AG04450 (cell line): ENCODE measurements at regions not wholly inside any gene's neighbourhood (a gene's known extent, or its start where the extent isn't known, plus 50 kb on each side); places are given as distances from the start of the nearest gene placed in this dataset.

ENCODE experiments used
- CTCF ChIA-PET: fragments of 300-600, 350-600 bp; formaldehyde crosslinking; extraction: SDS; loops from one replicate; lab custom pipeline; 2022; ENCODE audit warnings: antibody characterized with exemption, inconsistent platforms; lab: Charles Lee
- POLR2A ChIA-PET: fragments of 350-600 bp; formaldehyde crosslinking; extraction: SDS; loops from one replicate; lab custom pipeline; 2021; ENCODE audit warnings: antibody characterized with exemption, inconsistent platforms; lab: Yijun Ruan, JAX
- DNase-seq: peaks from one replicate; pipeline ENCODE4 v3.0.0-alpha.2; 2011; ENCODE audit warnings: low read depth, low spot score
- H3K27ac ChIP-seq: one replicate; pipeline ENCODE4 v1.5.1; 2012; ENCODE audit warnings: low read depth, low read length, control low read depth
- H3K27me3 ChIP-seq: one replicate; pipeline ENCODE4 v1.6.0; 2012; ENCODE audit warnings: low read length; ENCODE audit not compliant: control insufficient read depth, insufficient read depth
- H3K4me3 ChIP-seq: 2 replicates; pipeline ENCODE4 v1.5.1; 2011; ENCODE audit warnings: mild to moderate bottlenecking, low read depth, low read length, control low read depth
- H3K9me3 ChIP-seq: 2 replicates; pipeline ENCODE4 v1.5.1; 2012; ENCODE audit warnings: low read length; ENCODE audit not compliant: control insufficient read depth, insufficient read depth
- CTCF ChIP-seq: IDR thresholded peaks from 2 replicates; pipeline ENCODE4 v1.5.1; 2011; ENCODE audit warnings: low read depth, low read length, control low read depth, inconsistent platforms

- Histone ChIP-seq H3K9me3 (no peaks in the 10 kb centered on the region), H3K27me3 (no peaks in the 10 kb centered on the region), H3K27ac (no peak overlapping the region), H3K4me3 (no peak overlapping the region)
- POLR2A ChIA-PET, result no interaction called here
- DNase-seq, result no peak
- TF ChIP-seq CTCF, result no peak
- CTCF ChIA-PET, result no interaction called here
Observed at GRCh38 chr11:57047610-57048009, 58.9 kb downstream of the OR5AK2 start.

- H3K9me3 ChIP-seq, result no peaks in the 10 kb centered on the region
- POLR2A ChIA-PET, result no interaction called here
- H3K27ac ChIP-seq, result no peak overlapping the region
- TF ChIP-seq CTCF, result no peak
- CTCF ChIA-PET, result no interaction called here
- no peaks in the 10 kb centered on the region for H3K27me3 ChIP-seq
- DNase-seq, result no peak
- H3K4me3 ChIP-seq, result no peak overlapping the region
Observed at GRCh38 chr11:57049749-57050148, 61.0 kb downstream of the OR5AK2 start.

- Histone ChIP-seq H3K9me3 (no peaks in the 10 kb centered on the region), H3K4me3 (no peak overlapping the region), H3K27me3 (no peaks in the 10 kb centered on the region), H3K27ac (no peak overlapping the region)
- TF ChIP-seq CTCF, result no peak
- ChIA-PET CTCF (no interaction called here), POLR2A (no interaction called here)
- no peak for DNase-seq
Observed at GRCh38 chr11:57054817-57055216, 66.1 kb downstream of the OR5AK2 start.

GRCh38 chr11:57055744-57056143 is 67.0 kb downstream of the OR5AK2 start:
- DNase-seq, result no peak
- CTCF ChIA-PET, result no interaction called here
- POLR2A ChIA-PET, result no interaction called here
- TF ChIP-seq CTCF, result no peak
- Histone ChIP-seq H3K9me3 (no peaks in the 10 kb centered on the region), H3K27me3 (no peaks in the 10 kb centered on the region), H3K27ac (no peak overlapping the region), H3K4me3 (no peak overlapping the region)

GRCh38 chr11:57056735-57057134 is 68.0 kb downstream of the OR5AK2 start:
- CTCF ChIA-PET, result interaction anchor here (1.2 kb wide), 1 partner anchor 193 kb away, joined by 7 read pairs; no protein-coding TSS in a partner anchor
- no peak for TF ChIP-seq CTCF
- POLR2A ChIA-PET, result no interaction called here
- no peak overlapping the region for H3K27ac ChIP-seq
- no peak for DNase-seq
- no peak overlapping the region for H3K4me3 ChIP-seq
- no peaks in the 10 kb centered on the region for H3K9me3 ChIP-seq
- no peaks in the 10 kb centered on the region for H3K27me3 ChIP-seq
